OCI-LY3 (cell line): ENCODE measurements at regions not wholly inside any gene's neighbourhood (a gene's known extent, or its start where the extent isn't known, plus 50 kb on each side); places are given as distances from the start of the nearest gene placed in this dataset.

ENCODE experiments used
- CTCF ChIP-seq: fragments of 200-600, 300-600 bp; sonication (generic); IDR thresholded peaks from 2 replicates; pipeline ENCODE4 v1.5.1; 2014; ENCODE audit warnings: antibody characterized with exemption, low read length, low read depth
- EZH2phosphoT487 ChIP-seq: fragments of 200-600 bp; shearing (Covaris generic); IDR thresholded peaks from 2 replicates; pipeline ENCODE4 v1.6.1; 2018; ENCODE audit warnings: antibody characterized with exemption, mixed run types, low read depth

GRCh38 chr7:121761399-121761798, 111.6 kb upstream of the PTPRZ1 start:
- TF ChIP-seq CTCF, result no peak
- TF ChIP-seq EZH2phosphoT487, result no peak
